ENCODE measurements at regions not wholly inside any gene's neighbourhood (a gene's known extent, or its start where the extent isn't known, plus 50 kb on each side); places are given as distances from the start of the nearest gene placed in this dataset.

GRCh38 chr19:28988066-28988465 lies 224.9 kb downstream of the UQCRFS1 start:
- H3K9me3 ChIP-seq: no peaks in the 10 kb centered on the region
- H3K36me3 ChIP-seq: no peaks in the 10 kb centered on the region
- DNase-seq (ENCODE audit: extremely low spot score in 2 of 2): no peak
- intact Hi-C loops (cut with DNase I): no loop called here
- H3K27ac ChIP-seq: no peak overlapping the region
- no peaks in the 10 kb centered on the region for H3K27me3 ChIP-seq
- no peak overlapping the region for H3K4me3 ChIP-seq
- TF ChIP-seq CTCF (IDR thresholded peaks at IDR 0.05) (no peak), POLR2A (IDR thresholded peaks at IDR 0.05) (no peak), POLR2AphosphoS5 (IDR thresholded peaks at IDR 0.05; ENCODE audit: insufficient read depth in 1 of 2, low read depth in 1 of 2) (no peak)
- no peaks in the 10 kb centered on the region for H3K4me1 ChIP-seq

GRCh38 chr19:28987177-28987576 lies 225.8 kb downstream of the UQCRFS1 start:
- H3K36me3 ChIP-seq: no peaks in the 10 kb centered on the region
- H3K27ac ChIP-seq: no peak overlapping the region
- no peak overlapping the region for H3K4me3 ChIP-seq
- TF ChIP-seq CTCF (IDR thresholded peaks at IDR 0.05): no peak
- H3K27me3 ChIP-seq: no peaks in the 10 kb centered on the region
- no peak for DNase-seq (ENCODE audit: extremely low spot score in 2 of 2)
- intact Hi-C loops (cut with DNase I): no loop called here
- no peaks in the 10 kb centered on the region for H3K4me1 ChIP-seq
- H3K9me3 ChIP-seq: no peaks in the 10 kb centered on the region

- intact Hi-C loops (cut with DNase I): no loop called here
- TF ChIP-seq POLR2A (IDR thresholded peaks at IDR 0.05): no peak
- no peak for TF ChIP-seq POLR2AphosphoS5 (IDR thresholded peaks at IDR 0.05; ENCODE audit: insufficient read depth in 1 of 2, low read depth in 1 of 2)
- no peak for TF ChIP-seq CTCF (IDR thresholded peaks at IDR 0.05)
These were observed 227.8 kb downstream of the UQCRFS1 start for GRCh38 chr19:28985201-28985600.

GRCh38 chr19:28984315-28984714 lies 228.6 kb downstream of the UQCRFS1 start:
- no peak for DNase-seq (ENCODE audit: extremely low spot score in 2 of 2)
- Histone ChIP-seq H3K4me3 (no peak overlapping the region), H3K27me3 (no peaks in the 10 kb centered on the region), H3K27ac (no peak overlapping the region), H3K36me3 (no peaks in the 10 kb centered on the region), H3K9me3 (no peaks in the 10 kb centered on the region), H3K4me1 (no peaks in the 10 kb centered on the region)
- TF ChIP-seq POLR2AphosphoS5 (IDR thresholded peaks at IDR 0.05; ENCODE audit: insufficient read depth in 1 of 2, low read depth in 1 of 2) (no peak), POLR2A (IDR thresholded peaks at IDR 0.05) (no peak), CTCF (IDR thresholded peaks at IDR 0.05) (no peak)
- intact Hi-C loops (cut with DNase I): no loop called here

More at GRCh38 chr19:28985201-28985600, 227.8 kb downstream of the UQCRFS1 start:
- H3K4me1 ChIP-seq: no peaks in the 10 kb centered on the region
- no peaks in the 10 kb centered on the region for H3K9me3 ChIP-seq
- DNase-seq (ENCODE audit: extremely low spot score in 2 of 2): no peak
- no peaks in the 10 kb centered on the region for H3K36me3 ChIP-seq
- H3K27me3 ChIP-seq: no peaks in the 10 kb centered on the region
- H3K4me3 ChIP-seq: no peak overlapping the region
- no peak overlapping the region for H3K27ac ChIP-seq

- Histone ChIP-seq H3K27me3 (no peaks in the 10 kb centered on the region), H3K27ac (no peak overlapping the region), H3K9me3 (no peaks in the 10 kb centered on the region), H3K36me3 (no peaks in the 10 kb centered on the region), H3K4me3 (no peak overlapping the region), H3K4me1 (no peaks in the 10 kb centered on the region)
- TF ChIP-seq POLR2A (IDR thresholded peaks at IDR 0.05): no peak
- no peak for DNase-seq (ENCODE audit: extremely low spot score in 2 of 2)
- intact Hi-C loops (cut with DNase I): no loop called here
These were observed 229.5 kb downstream of the UQCRFS1 start for GRCh38 chr19:28983430-28983829.

GRCh38 chr19:28981994-28982393 lies 231.0 kb downstream of the UQCRFS1 start:
- Histone ChIP-seq H3K4me3 (no peak overlapping the region), H3K36me3 (no peaks in the 10 kb centered on the region)
- TF ChIP-seq POLR2A (IDR thresholded peaks at IDR 0.05) (no peak), POLR2AphosphoS5 (IDR thresholded peaks at IDR 0.05; ENCODE audit: insufficient read depth in 1 of 2, low read depth in 1 of 2) (no peak), CTCF (IDR thresholded peaks at IDR 0.05) (no peak)

More at GRCh38 chr19:28981994-28982393, 231.0 kb downstream of the UQCRFS1 start:
- Histone ChIP-seq H3K9me3 (no peaks in the 10 kb centered on the region), H3K27me3 (no peaks in the 10 kb centered on the region), H3K27ac (no peak overlapping the region), H3K4me1 (no peaks in the 10 kb centered on the region)
- intact Hi-C loops (cut with DNase I): no loop called here
- DNase-seq (ENCODE audit: extremely low spot score in 2 of 2): no peak

All from vagina (tissue), 2 donors.